Mesendoderm (in vitro differentiated cells): ENCODE measurements at regions not wholly inside any gene's neighbourhood (a gene's known extent, or its start where the extent isn't known, plus 50 kb on each side); places are given as distances from the start of the nearest gene placed in this dataset.

ENCODE experiments used
- DNase-seq: peaks from one replicate; pipeline ENCODE4 v3.0.0; 2013
- H2AK5ac ChIP-seq: 2 replicates; pipeline ENCODE4 v1.6.1; 2013; ENCODE audit warnings: low read length, inconsistent platforms
- H2BK120ac ChIP-seq: 2 replicates; pipeline ENCODE4 v1.6.1; 2013; ENCODE audit warnings: low read depth, mild to moderate bottlenecking, low read length, moderate library complexity, mixed read lengths
- H2BK15ac ChIP-seq: replicated peaks from 2 replicates; pipeline ENCODE4 v1.6.1; 2013; ENCODE audit warnings: low read depth, mild to moderate bottlenecking, moderate library complexity
- H2BK5ac ChIP-seq: 2 replicates; pipeline ENCODE4 v1.6.1; 2013; ENCODE audit warnings: low read length, inconsistent platforms
- H3K18ac ChIP-seq: 2 replicates; pipeline ENCODE4 v1.6.1; 2013; ENCODE audit warnings: mild to moderate bottlenecking, low read length, mixed read lengths
- H3K23ac ChIP-seq: one replicate; pipeline ENCODE4 v1.6.1; 2013; ENCODE audit warnings: low read length
- H3K27ac ChIP-seq: 2 replicates; pipeline ENCODE4 v1.5.1; 2013; ENCODE audit warnings: low read depth, mild to moderate bottlenecking, inconsistent platforms, low read length, moderate library complexity
- H3K27me3 ChIP-seq: 2 replicates; pipeline ENCODE4 v1.6.1; 2013; ENCODE audit warnings: low read length, control low read depth, mild to moderate bottlenecking, inconsistent platforms; ENCODE audit not compliant: insufficient read depth, poor library complexity
- H3K36me3 ChIP-seq: 2 replicates; pipeline ENCODE4 v1.6.1; 2013; ENCODE audit warnings: low read length, inconsistent platforms; ENCODE audit not compliant: control insufficient read depth, insufficient read depth
- H3K4ac ChIP-seq: one replicate; pipeline ENCODE4 v1.6.1; 2013; ENCODE audit warnings: low read depth, mild to moderate bottlenecking, low read length, moderate library complexity
- H3K4me1 ChIP-seq: 2 replicates; pipeline ENCODE4 v1.6.1; 2013; ENCODE audit warnings: low read depth, low read length, inconsistent platforms; ENCODE audit not compliant: control insufficient read depth
- H3K4me2 ChIP-seq: 2 replicates; pipeline ENCODE4 v1.6.1; 2013; ENCODE audit warnings: low read length
- H3K4me3 ChIP-seq: 2 replicates; pipeline ENCODE4 v1.5.1; 2013; ENCODE audit warnings: mild to moderate bottlenecking, low read length
- H3K56ac ChIP-seq: one replicate; pipeline ENCODE4 v1.6.1; 2013; ENCODE audit warnings: low read length
- H3K79me1 ChIP-seq: 2 replicates; pipeline ENCODE4 v1.6.1; 2013; ENCODE audit warnings: low read length, inconsistent platforms
- H3K79me2 ChIP-seq: 2 replicates; pipeline ENCODE4 v1.6.1; 2013; ENCODE audit warnings: mild to moderate bottlenecking, low read length; ENCODE audit not compliant: control insufficient read depth, insufficient read depth
- H3K9ac ChIP-seq: 2 replicates; pipeline ENCODE4 v1.6.1; 2013; ENCODE audit warnings: low read length, inconsistent platforms
- H4K5ac ChIP-seq: one replicate; pipeline ENCODE4 v1.6.1; 2013; ENCODE audit warnings: low read length
- H4K8ac ChIP-seq: one replicate; pipeline ENCODE4 v1.6.1; 2013; ENCODE audit warnings: low read depth, mild to moderate bottlenecking, control low read depth, low read length, moderate library complexity
- WGBS: extraction: QIAGEN DNeasy Blood & Tissue Kit; methylation state at CpG from one replicate; pipeline ENCODE4 v1.1.7; 2013; ENCODE audit warnings: low lambda C conversion rate, missing lambda C conversion rate; ENCODE audit not compliant: insufficient coverage; ENCODE audit errors: extremely low coverage; 5-methylcytosine and 5-hydroxymethylcytosine counted together

GRCh38 chr20:12207875-12208274 is 290.2 kb downstream of the BTBD3 start:
- H3K56ac ChIP-seq = no peak overlapping the region
- H2BK5ac ChIP-seq = no peak overlapping the region
- no peak overlapping the region for H3K9ac ChIP-seq
- H3K27ac ChIP-seq = no peak overlapping the region
- no peak overlapping the region for H3K4me2 ChIP-seq
- no peak overlapping the region for H2BK15ac ChIP-seq
- WGBS = no CpG with 5 or more reads among the region's 1 CpG
- H4K5ac ChIP-seq = no peak overlapping the region
- no peak overlapping the region for H3K4me3 ChIP-seq
- H3K4ac ChIP-seq = no peak overlapping the region
- no peak overlapping the region for H4K8ac ChIP-seq
- no peaks in the 10 kb centered on the region for H3K79me2 ChIP-seq
- no peak overlapping the region for H2BK120ac ChIP-seq
- no peaks in the 10 kb centered on the region for H3K79me1 ChIP-seq
- H3K18ac ChIP-seq = no peak overlapping the region
- no peak overlapping the region for H3K23ac ChIP-seq
- no peak overlapping the region for H2AK5ac ChIP-seq
- DNase-seq = peak; percentile 79
- no peaks in the 10 kb centered on the region for H3K36me3 ChIP-seq
- no peaks in the 10 kb centered on the region for H3K27me3 ChIP-seq
- no peaks in the 10 kb centered on the region for H3K4me1 ChIP-seq

DNA sequence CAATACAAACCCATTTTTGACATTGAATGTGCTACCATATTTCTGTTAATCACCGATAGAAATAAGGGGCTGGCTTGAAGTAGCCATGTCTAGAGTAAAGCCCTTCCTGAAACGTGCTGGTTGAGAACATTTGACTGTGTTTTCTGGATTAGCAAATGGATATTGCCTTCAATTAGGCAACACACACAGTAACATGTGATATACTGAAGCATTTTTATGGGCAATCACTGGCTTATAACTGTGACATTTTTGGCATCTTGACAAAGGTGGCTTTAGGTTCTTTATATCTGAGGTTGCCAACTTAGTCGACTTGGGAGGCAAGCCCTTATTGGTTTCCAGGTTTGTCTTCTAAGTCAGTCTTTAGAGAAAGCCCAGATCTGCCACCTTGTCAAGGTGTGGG is 292.9 kb downstream of the BTBD3 start:
- no CpG with 5 or more reads among the region's 3 CpGs for WGBS

DNA sequence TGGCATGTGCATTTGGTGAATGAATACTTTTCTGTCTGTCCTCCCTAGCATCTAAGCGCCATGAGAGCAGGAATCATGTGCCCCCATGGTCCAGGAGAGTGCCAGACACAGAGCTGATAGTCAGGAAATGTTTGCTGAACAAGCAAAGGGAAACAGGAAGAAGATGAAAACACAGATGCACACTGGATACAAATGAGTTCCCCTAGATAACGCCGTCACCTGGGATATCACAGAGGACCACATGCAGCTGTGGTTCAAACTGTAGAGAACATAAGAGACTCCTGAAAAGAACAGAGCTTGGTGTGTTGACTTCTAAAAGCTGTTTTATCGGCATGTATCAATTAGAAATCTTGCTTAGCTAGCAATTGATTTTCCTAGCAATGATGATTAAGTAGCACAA is 293.7 kb downstream of the BTBD3 start:
- no peak overlapping the region for H3K4me2 ChIP-seq
- H2BK5ac ChIP-seq = no peak overlapping the region
- WGBS = no CpG with 5 or more reads among the region's 4 CpGs
- H3K36me3 ChIP-seq = no peaks in the 10 kb centered on the region
- H3K23ac ChIP-seq = no peak overlapping the region
- no peaks in the 10 kb centered on the region for H3K4me1 ChIP-seq
- no peaks in the 10 kb centered on the region for H3K79me1 ChIP-seq
- H3K9ac ChIP-seq = no peak overlapping the region
- H4K8ac ChIP-seq = no peak overlapping the region
- no peaks in the 10 kb centered on the region for H3K79me2 ChIP-seq
- H2BK120ac ChIP-seq = no peak overlapping the region
- H3K4ac ChIP-seq = no peak overlapping the region
- no peak for DNase-seq
- no peaks in the 10 kb centered on the region for H3K27me3 ChIP-seq
- no peak overlapping the region for H2BK15ac ChIP-seq
- H3K4me3 ChIP-seq = no peak overlapping the region
- no peak overlapping the region for H4K5ac ChIP-seq
- no peak overlapping the region for H3K56ac ChIP-seq
- H3K18ac ChIP-seq = no peak overlapping the region
- H2AK5ac ChIP-seq = no peak overlapping the region
- H3K27ac ChIP-seq = no peak overlapping the region

More for the DNA sequence above, 292.9 kb downstream of the BTBD3 start:
- H3K18ac ChIP-seq = no peak overlapping the region
- H2BK5ac ChIP-seq = no peak overlapping the region
- no peaks in the 10 kb centered on the region for H3K27me3 ChIP-seq
- no peak for DNase-seq
- no peak overlapping the region for H3K27ac ChIP-seq
- H3K4me1 ChIP-seq = no peaks in the 10 kb centered on the region
- H3K4me3 ChIP-seq = no peak overlapping the region
- H3K36me3 ChIP-seq = no peaks in the 10 kb centered on the region
- H3K4ac ChIP-seq = no peak overlapping the region
- no peak overlapping the region for H3K23ac ChIP-seq
- H3K4me2 ChIP-seq = no peak overlapping the region
- no peak overlapping the region for H4K8ac ChIP-seq
- H3K79me2 ChIP-seq = no peaks in the 10 kb centered on the region
- H3K9ac ChIP-seq = no peak overlapping the region
- no peaks in the 10 kb centered on the region for H3K79me1 ChIP-seq
- no peak overlapping the region for H4K5ac ChIP-seq
- no peak overlapping the region for H2AK5ac ChIP-seq
- no peak overlapping the region for H2BK15ac ChIP-seq
- no peak overlapping the region for H3K56ac ChIP-seq
- H2BK120ac ChIP-seq = no peak overlapping the region

- Histone ChIP-seq H2BK15ac (no peak overlapping the region), H3K4ac (no peak overlapping the region), H3K18ac (no peak overlapping the region), H3K79me1 (no peaks in the 10 kb centered on the region), H3K9ac (no peak overlapping the region), H3K79me2 (no peaks in the 10 kb centered on the region), H3K4me3 (no peak overlapping the region), H2BK5ac (no peak overlapping the region), H3K27ac (no peak overlapping the region), H3K56ac (no peak overlapping the region), H3K27me3 (no peaks in the 10 kb centered on the region), H4K8ac (no peak overlapping the region), H2AK5ac (no peak overlapping the region), H3K36me3 (no peaks in the 10 kb centered on the region), H3K23ac (no peak overlapping the region), H2BK120ac (no peak overlapping the region), H3K4me2 (no peak overlapping the region), H4K5ac (no peak overlapping the region), H3K4me1 (no peaks in the 10 kb centered on the region)
- no peak for DNase-seq
Observed at GRCh38 chr20:12217382-12217781, 299.7 kb downstream of the BTBD3 start.

DNA sequence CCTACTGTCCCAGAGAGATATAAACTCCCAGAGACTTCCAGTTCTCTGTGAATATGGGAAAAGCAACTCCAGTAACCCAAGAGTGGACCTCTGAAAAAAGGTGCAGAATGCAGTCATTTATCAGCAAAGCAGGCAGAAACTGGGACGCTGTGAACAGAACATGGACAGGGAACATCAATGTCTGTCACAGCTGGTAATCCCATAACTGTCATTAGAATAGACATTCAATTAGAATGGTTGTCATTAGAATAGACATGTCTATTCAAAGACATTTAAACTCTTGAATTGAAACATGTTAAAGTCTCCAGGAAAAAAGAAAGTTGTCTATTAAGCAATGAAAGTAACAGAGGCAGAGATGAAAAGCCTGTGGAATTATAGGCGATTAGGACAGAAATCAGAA is 302.1 kb downstream of the BTBD3 start:
- Histone ChIP-seq H3K4me1 (no peaks in the 10 kb centered on the region), H2BK5ac (no peak overlapping the region), H3K56ac (no peak overlapping the region), H3K36me3 (no peaks in the 10 kb centered on the region), H4K8ac (no peak overlapping the region), H3K4ac (no peak overlapping the region), H3K4me2 (no peak overlapping the region), H4K5ac (no peak overlapping the region), H3K79me1 (no peaks in the 10 kb centered on the region), H2AK5ac (no peak overlapping the region), H2BK120ac (no peak overlapping the region), H3K27me3 (no peaks in the 10 kb centered on the region), H3K4me3 (no peak overlapping the region), H3K23ac (no peak overlapping the region), H2BK15ac (no peak overlapping the region), H3K9ac (no peak overlapping the region), H3K27ac (no peak overlapping the region), H3K79me2 (no peaks in the 10 kb centered on the region), H3K18ac (no peak overlapping the region)
- no peak for DNase-seq
- no CpG with 5 or more reads among the region's 2 CpGs for WGBS

GRCh38 chr20:12223057-12223456 is 305.4 kb downstream of the BTBD3 start:
- Histone ChIP-seq H3K4me2 (no peak overlapping the region), H3K9ac (no peak overlapping the region), H3K79me1 (no peaks in the 10 kb centered on the region), H3K4ac (no peak overlapping the region), H3K27ac (no peak overlapping the region), H3K56ac (no peak overlapping the region), H2BK120ac (no peak overlapping the region), H3K79me2 (no peaks in the 10 kb centered on the region), H2BK15ac (no peak overlapping the region), H3K4me3 (no peak overlapping the region), H4K8ac (no peak overlapping the region), H2AK5ac (no peak overlapping the region), H3K36me3 (no peaks in the 10 kb centered on the region), H3K18ac (no peak overlapping the region), H4K5ac (no peak overlapping the region), H3K23ac (no peak overlapping the region), H2BK5ac (no peak overlapping the region), H3K4me1 (no peaks in the 10 kb centered on the region), H3K27me3 (no peaks in the 10 kb centered on the region)
- DNase-seq = no peak
- no CpG with 5 or more reads among the region's 2 CpGs for WGBS
